HepG2 (cell line): ENCODE measurements at regions not wholly inside any gene's neighbourhood (a gene's known extent, or its start where the extent isn't known, plus 50 kb on each side); places are given as distances from the start of the nearest gene placed in this dataset.
A peak's percentile ranks its signal among the peaks of the same experiment; 100 is the strongest.

Source experiments
- ATAC-seq: fragments of 200-7000 bp; cut with Tn5 transposase; 3 replicates; pipeline ENCODE4 v1.9.1; 2020; ENCODE audit warnings: mild to moderate bottlenecking, moderate library complexity
- BruUV-seq: library from RNA; stranded (reverse); fragments of 400-500 nt; replicated peaks from 2 replicates; lab custom pipeline; 2021; lab: Mats Ljungman, UMichigan
- CTCF ChIA-PET: fragments of 300-600 bp; formaldehyde crosslinking; extraction: SDS; loops from one replicate; lab custom pipeline; 2021; ENCODE audit warnings: low total read pairs, inconsistent platforms, low intra/inter-chr PET ratio; lab: Yijun Ruan, JAX
- POLR2A ChIA-PET: fragments of 350-600 bp; sonication (Branson Sonifier 250); formaldehyde crosslinking; loops from one replicate; lab custom pipeline; 2020; ENCODE audit warnings: antibody characterized with exemption, inconsistent platforms; lab: Yijun Ruan, JAX
- DNase-seq: peaks from one replicate; pipeline ENCODE4 v3.0.0-alpha.2; 2015; ENCODE audit warnings: low spot score
- FAIRE-seq: peaks from 3 replicates; lab custom pipeline; 2011; peaks lifted over from hg19 to GRCh38; lab: Jason Lieb, UNC
- H2AFZ ChIP-seq: one replicate; pipeline ENCODE4 v1.6.1; 2011; ENCODE audit warnings: low read length, inconsistent platforms
- H3K27ac ChIP-seq: fragments of 300-600 bp; 3 replicates; pipeline ENCODE4 v1.8.0; 2011; ENCODE audit warnings: mixed run types, mild to moderate bottlenecking, mixed read lengths, low read length, inconsistent platforms; ENCODE audit not compliant: insufficient read depth; ENCODE audit errors: extremely low read length
- H3K27me3 ChIP-seq, 2 experiments: fragments of 200-600 bp in 1 of 2; 2 replicates in 1 of 2; 3 replicates in 1 of 2; pipeline versions ENCODE4 v1.6.0 to v1.8.0; 2011; ENCODE audit warnings: low read length in 2 of 2, mild to moderate bottlenecking in 2 of 2, moderate library complexity in 2 of 2, inconsistent platforms in 1 of 2; ENCODE audit not compliant: insufficient read depth in 2 of 2, control insufficient read depth in 1 of 2
- H3K36me3 ChIP-seq, 2 experiments: fragments of 200-600 bp in 1 of 2; replicated peaks in 1 of 2; 2 replicates in 1 of 2; 3 replicates in 1 of 2; pipeline versions ENCODE4 v1.5.1 to v1.8.0; 2011; ENCODE audit warnings: low read length in 2 of 2, inconsistent platforms in 1 of 2; ENCODE audit not compliant: insufficient read depth in 2 of 2, control insufficient read depth in 1 of 2
- H3K4me1 ChIP-seq: 2 replicates; pipeline ENCODE4 v1.5.1; 2012; ENCODE audit warnings: low read length, inconsistent platforms; ENCODE audit not compliant: insufficient read depth
- H3K4me2 ChIP-seq: 2 replicates; pipeline ENCODE4 v1.6.0; 2011; ENCODE audit warnings: low read depth, low read length, inconsistent platforms
- H3K4me3 ChIP-seq, 3 experiments: fragments of 200-600 bp in 1 of 3; sonication (generic), shearing (Covaris generic) in 1 of 3; replicated peaks in 1 of 3; 2 replicates each; pipeline ENCODE4 v1.5.1; 2011 to 2016; ENCODE audit warnings: low read length in 3 of 3, inconsistent platforms in 2 of 3, low read depth in 2 of 3, mild to moderate bottlenecking in 2 of 3, control low read depth in 1 of 3, mixed read lengths in 1 of 3; ENCODE audit not compliant: insufficient read depth in 1 of 3
- H3K79me2 ChIP-seq: one replicate; pipeline ENCODE4 v1.6.1; 2011; ENCODE audit warnings: low read length, inconsistent platforms; ENCODE audit not compliant: insufficient read depth
- H3K9ac ChIP-seq: 2 replicates; pipeline ENCODE4 v1.6.0; 2011; ENCODE audit warnings: mild to moderate bottlenecking, low read depth, low read length, inconsistent platforms; ENCODE audit not compliant: insufficient read depth
- H3K9me3 ChIP-seq: 2 replicates; pipeline ENCODE4 v1.5.1; 2012; ENCODE audit warnings: mild to moderate bottlenecking, low read length
- H4K20me1 ChIP-seq: 2 replicates; pipeline ENCODE4 v1.6.0; 2011; ENCODE audit warnings: inconsistent platforms, mild to moderate bottlenecking, low read length, moderate library complexity; ENCODE audit not compliant: insufficient read depth
- CEBPG ChIP-seq: IDR thresholded peaks from 2 replicates; pipeline ENCODE4 v1.6.1; 2016
- NR3C1 ChIP-seq: sonication (generic); formaldehyde crosslinking; IDR thresholded peaks from 2 replicates; pipeline ENCODE4 v1.4.0; 2020; ENCODE audit warnings: missing genetic modification reagents
- SCMH1 ChIP-seq: sonication (generic); formaldehyde crosslinking; IDR thresholded peaks from 2 replicates; pipeline ENCODE4 v1.9.0; 2021; ENCODE audit warnings: missing genetic modification reagents, mild to moderate bottlenecking, borderline replicate concordance
- STAT5B ChIP-seq: sonication (generic); formaldehyde crosslinking; IDR thresholded peaks from 2 replicates; pipeline ENCODE4 v1.4.0; 2020; ENCODE audit warnings: missing genetic modification reagents
- SUZ12 ChIP-seq: fragments of 150-350 bp; IDR thresholded peaks from 2 replicates; pipeline ENCODE4 v1.6.1; 2014; ENCODE audit warnings: low read depth, low read length
- ZNF652 ChIP-seq: IDR thresholded peaks from 2 replicates; pipeline ENCODE4 v1.6.1; 2016; ENCODE audit warnings: low read depth, borderline replicate concordance
- ZNF678 ChIP-seq: sonication (generic); formaldehyde crosslinking; IDR thresholded peaks from 2 replicates; pipeline ENCODE4 v1.4.0; 2020; ENCODE audit warnings: mild to moderate bottlenecking, missing genetic modification reagents
- ZNF768 ChIP-seq: sonication (generic); formaldehyde crosslinking; IDR thresholded peaks from 2 replicates; pipeline ENCODE4 v1.4.0; 2020; ENCODE audit warnings: missing genetic modification reagents
- WGBS: methylation state at CpG from one replicate; pipeline ENCODE4 v1.1.6; 2017; ENCODE audit warnings: low lambda C conversion rate; 5-methylcytosine and 5-hydroxymethylcytosine counted together
- in situ Hi-C: cut with HindIII; loops from 2 replicates; pipeline ENCODE4 v1.10.0; 2017; ENCODE audit warnings: low pct_unique_long_range_greater_than_20kb; ENCODE audit not compliant: extremely low pct_ligation_motif_present
- intact Hi-C: fragments of 100-400 bp; cut with micrococcal nuclease; formaldehyde crosslinking; loops from one replicate; pipeline ENCODE4 v1.10.0; 2022; ENCODE audit not compliant: unreplicated experiment
- TF ChIP-seq, protein P1 (sequence below): sonication (generic); formaldehyde crosslinking; IDR thresholded peaks from 2 replicates; pipeline ENCODE4 v1.5.0; 2020; ENCODE audit warnings: mild to moderate bottlenecking, missing genetic modification reagents, borderline replicate concordance
- TF ChIP-seq, protein P2 (sequence below): sonication (generic); formaldehyde crosslinking; IDR thresholded peaks from 2 replicates; pipeline ENCODE4 v1.4.0; 2020; ENCODE audit warnings: mild to moderate bottlenecking, missing genetic modification reagents

DNA sequence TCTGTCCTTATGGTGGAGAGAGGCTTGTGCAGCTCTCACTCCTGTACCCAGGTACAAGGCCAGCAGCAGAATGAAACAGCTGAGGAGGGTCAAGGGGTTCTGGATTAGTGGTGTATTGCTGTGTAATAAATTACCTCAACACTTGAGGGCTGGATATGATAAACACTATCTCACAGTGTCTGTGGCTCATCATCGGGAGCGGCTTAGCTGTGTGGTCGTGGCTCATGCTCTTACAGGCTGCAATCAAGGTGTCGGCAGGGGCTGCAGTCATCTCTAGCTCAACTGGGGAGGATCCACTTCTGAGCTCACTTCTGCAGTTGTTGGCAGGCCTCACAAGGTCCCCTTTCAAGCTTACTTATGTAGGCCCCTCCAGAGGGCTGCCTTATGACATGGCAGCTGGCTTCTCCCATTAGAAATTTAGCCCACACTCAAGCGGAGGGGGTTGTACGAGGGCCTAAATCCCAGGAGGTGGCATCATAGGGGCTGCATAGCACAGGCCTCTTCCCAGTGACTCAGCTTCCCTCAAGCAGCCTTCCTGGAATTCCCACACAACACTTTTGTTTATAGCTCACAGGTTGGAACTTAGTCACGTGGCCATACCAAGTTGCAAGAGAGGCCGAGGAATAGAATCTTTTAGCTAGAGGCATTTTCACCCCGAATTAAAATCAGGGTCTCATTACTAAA lies 148.2 kb upstream of the RPS6KA3 start (continued):
- TF ChIP-seq, protein P1, sequence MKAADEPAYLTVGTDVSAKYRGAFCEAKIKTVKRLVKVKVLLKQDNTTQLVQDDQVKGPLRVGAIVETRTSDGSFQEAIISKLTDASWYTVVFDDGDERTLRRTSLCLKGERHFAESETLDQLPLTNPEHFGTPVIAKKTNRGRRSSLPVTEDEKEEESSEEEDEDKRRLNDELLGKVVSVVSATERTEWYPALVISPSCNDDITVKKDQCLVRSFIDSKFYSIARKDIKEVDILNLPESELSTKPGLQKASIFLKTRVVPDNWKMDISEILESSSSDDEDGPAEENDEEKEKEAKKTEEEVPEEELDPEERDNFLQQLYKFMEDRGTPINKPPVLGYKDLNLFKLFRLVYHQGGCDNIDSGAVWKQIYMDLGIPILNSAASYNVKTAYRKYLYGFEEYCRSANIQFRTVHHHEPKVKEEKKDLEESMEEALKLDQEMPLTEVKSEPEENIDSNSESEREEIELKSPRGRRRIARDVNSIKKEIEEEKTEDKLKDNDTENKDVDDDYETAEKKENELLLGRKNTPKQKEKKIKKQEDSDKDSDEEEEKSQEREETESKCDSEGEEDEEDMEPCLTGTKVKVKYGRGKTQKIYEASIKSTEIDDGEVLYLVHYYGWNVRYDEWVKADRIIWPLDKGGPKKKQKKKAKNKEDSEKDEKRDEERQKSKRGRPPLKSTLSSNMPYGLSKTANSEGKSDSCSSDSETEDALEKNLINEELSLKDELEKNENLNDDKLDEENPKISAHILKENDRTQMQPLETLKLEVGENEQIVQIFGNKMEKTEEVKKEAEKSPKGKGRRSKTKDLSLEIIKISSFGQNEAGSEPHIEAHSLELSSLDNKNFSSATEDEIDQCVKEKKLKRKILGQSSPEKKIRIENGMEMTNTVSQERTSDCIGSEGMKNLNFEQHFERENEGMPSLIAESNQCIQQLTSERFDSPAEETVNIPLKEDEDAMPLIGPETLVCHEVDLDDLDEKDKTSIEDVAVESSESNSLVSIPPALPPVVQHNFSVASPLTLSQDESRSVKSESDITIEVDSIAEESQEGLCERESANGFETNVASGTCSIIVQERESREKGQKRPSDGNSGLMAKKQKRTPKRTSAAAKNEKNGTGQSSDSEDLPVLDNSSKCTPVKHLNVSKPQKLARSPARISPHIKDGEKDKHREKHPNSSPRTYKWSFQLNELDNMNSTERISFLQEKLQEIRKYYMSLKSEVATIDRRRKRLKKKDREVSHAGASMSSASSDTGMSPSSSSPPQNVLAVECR = no peak
- TF ChIP-seq CEBPG (no peak), SCMH1 (CRISPR knock-in tag) (no peak), SUZ12 (no peak), NR3C1 (CRISPR knock-in tag) (no peak), STAT5B (CRISPR knock-in tag) (no peak)
- TF ChIP-seq, protein P2, sequence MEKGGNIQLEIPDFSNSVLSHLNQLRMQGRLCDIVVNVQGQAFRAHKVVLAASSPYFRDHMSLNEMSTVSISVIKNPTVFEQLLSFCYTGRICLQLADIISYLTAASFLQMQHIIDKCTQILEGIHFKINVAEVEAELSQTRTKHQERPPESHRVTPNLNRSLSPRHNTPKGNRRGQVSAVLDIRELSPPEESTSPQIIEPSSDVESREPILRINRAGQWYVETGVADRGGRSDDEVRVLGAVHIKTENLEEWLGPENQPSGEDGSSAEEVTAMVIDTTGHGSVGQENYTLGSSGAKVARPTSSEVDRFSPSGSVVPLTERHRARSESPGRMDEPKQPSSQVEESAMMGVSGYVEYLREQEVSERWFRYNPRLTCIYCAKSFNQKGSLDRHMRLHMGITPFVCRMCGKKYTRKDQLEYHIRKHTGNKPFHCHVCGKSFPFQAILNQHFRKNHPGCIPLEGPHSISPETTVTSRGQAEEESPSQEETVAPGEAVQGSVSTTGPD (CRISPR knock-in tag) = no peak

DNA sequence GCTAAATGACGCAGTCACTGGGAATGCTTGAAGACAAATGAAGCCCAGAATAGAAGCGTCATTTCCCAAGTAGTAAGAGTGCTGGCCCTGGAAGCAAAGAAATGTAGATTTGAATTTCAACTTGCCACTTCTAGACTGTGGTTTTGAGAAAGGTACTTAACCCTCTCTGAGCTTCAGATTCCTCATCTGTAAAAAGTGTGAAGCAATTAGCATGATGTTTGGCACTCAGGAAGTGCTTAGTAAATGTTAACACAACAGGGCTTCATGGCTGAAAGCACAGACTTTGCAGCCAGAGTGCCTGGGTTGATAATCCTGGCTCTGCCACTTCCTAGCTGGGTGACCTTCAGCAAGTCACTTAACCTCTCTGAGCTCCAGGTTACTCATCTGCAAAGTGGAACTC lies 147.4 kb upstream of the RPS6KA3 start:
- Histone ChIP-seq H3K79me2 (no peaks in the 10 kb centered on the region), H4K20me1 (no peaks in the 10 kb centered on the region), H3K4me3 (no peak overlapping the region), H3K4me2 (no peak overlapping the region), H3K27ac (no peak overlapping the region), H3K4me1 (peaks cover 26% of the 10 kb centered on the region), H3K27me3 (no peaks in the 10 kb centered on the region), H3K9ac (no peak overlapping the region), H3K36me3 (no peaks in the 10 kb centered on the region), H3K9me3 (no peaks in the 10 kb centered on the region), H2AFZ (no peak overlapping the region)
- POLR2A ChIA-PET = no interaction called here
- in situ Hi-C loops (no loop called here), intact Hi-C loops (no loop called here)
- CTCF ChIA-PET = no interaction called here
- ATAC-seq (no peak), DNase-seq (no peak), FAIRE-seq (no peak)
- no peak for TF ChIP-seq ZNF652 (CRISPR knock-in tag)
- peak; percentile 66; the same call in 1 of the 2 replicates for TF ChIP-seq ZNF768 (CRISPR knock-in tag)
- no peak for TF ChIP-seq ZNF678
- 93% methylated on average over 2 of the region's 2 CpGs for WGBS
- BruUV-seq = no TSS peak
